ENCODE measurements at regions not wholly inside any gene's neighbourhood (a gene's known extent, or its start where the extent isn't known, plus 50 kb on each side); places are given as distances from the start of the nearest gene placed in this dataset.

GRCh38 chr1:14320518-14320917 lies 278.0 kb upstream of the KAZN start:
- DNase-seq = no peak

- DNase-seq = no peak
Observed at GRCh38 chr1:14320986-14321385, 277.5 kb upstream of the KAZN start.

GRCh38 chr1:14321422-14321821 lies 277.1 kb upstream of the KAZN start:
- DNase-seq = no peak

GRCh38 chr1:14323568-14324247 lies 274.8 kb upstream of the KAZN start:
- DNase-seq = no peak

- no peak for DNase-seq
Observed at GRCh38 chr1:14324248-14324630, 274.2 kb upstream of the KAZN start.

GRCh38 chr1:14326857-14327256 lies 271.6 kb upstream of the KAZN start:
- no peak for DNase-seq

- no peak for DNase-seq
Observed at GRCh38 chr1:14328685-14329084, 269.8 kb upstream of the KAZN start.

GRCh38 chr1:14332158-14332557 lies 266.3 kb upstream of the KAZN start:
- DNase-seq = no peak

GRCh38 chr1:14334336-14335176 lies 263.9 kb upstream of the KAZN start:
- DNase-seq = no peak

GRCh38 chr1:14338509-14338908 lies 260.0 kb upstream of the KAZN start:
- DNase-seq = no peak

- no peak for DNase-seq
Observed at GRCh38 chr1:14339288-14339687, 259.2 kb upstream of the KAZN start.

GRCh38 chr1:14340002-14340785 lies 258.3 kb upstream of the KAZN start:
- DNase-seq = no peak

- no peak for DNase-seq
Observed at GRCh38 chr1:14341147-14341546, 257.3 kb upstream of the KAZN start.

- DNase-seq = no peak
Observed at GRCh38 chr1:14345946-14346550, 252.4 kb upstream of the KAZN start.

GRCh38 chr1:14347186-14347585 lies 251.3 kb upstream of the KAZN start:
- DNase-seq = no peak

GRCh38 chr1:14347776-14348175 lies 250.7 kb upstream of the KAZN start:
- DNase-seq = no peak

GRCh38 chr1:14350197-14350596 lies 248.3 kb upstream of the KAZN start:
- DNase-seq = no peak

- no peak for DNase-seq
Observed at GRCh38 chr1:14352897-14353296, 245.6 kb upstream of the KAZN start.

- peak; percentile 7 for DNase-seq
Observed at GRCh38 chr1:14361005-14361404, 237.5 kb upstream of the KAZN start.

GRCh38 chr1:14362331-14362730 lies 236.2 kb upstream of the KAZN start:
- no peak for DNase-seq

GRCh38 chr1:14363036-14363590 lies 235.4 kb upstream of the KAZN start:
- no peak for DNase-seq

GRCh38 chr1:14363707-14364413 lies 234.6 kb upstream of the KAZN start:
- DNase-seq = no peak
